Neural progenitor cell (in vitro differentiated cells): ENCODE measurements at regions not wholly inside any gene's neighbourhood (a gene's known extent, or its start where the extent isn't known, plus 50 kb on each side); places are given as distances from the start of the nearest gene placed in this dataset.
A peak's percentile ranks its signal among the peaks of the same experiment; 100 is the strongest.

Source experiments
- DNase-seq: peaks from one replicate; pipeline ENCODE4 v3.0.0-alpha.2; 2016; ENCODE audit warnings: low spot score
- H2AFZ ChIP-seq: fragments of 200-600 bp; sonication (generic); replicated peaks from 2 replicates; pipeline ENCODE4 v1.6.1; 2016; ENCODE audit warnings: antibody characterized with exemption
- H3F3A ChIP-seq: fragments of 200-600 bp; sonication (generic); 2 replicates; pipeline ENCODE4 v1.6.1; 2016; ENCODE audit warnings: antibody characterized with exemption, low read depth
- H3K27ac ChIP-seq: fragments of 200-600 bp; sonication (generic); 2 replicates; pipeline ENCODE4 v1.5.1; 2016; ENCODE audit warnings: mild to moderate bottlenecking
- H3K27me3 ChIP-seq: fragments of 200-600 bp; sonication (generic); 2 replicates; pipeline ENCODE4 v1.6.1; 2016; ENCODE audit warnings: mild to moderate bottlenecking, moderate library complexity
- H3K36me3 ChIP-seq: fragments of 200-600 bp; sonication (generic); 2 replicates; pipeline ENCODE4 v1.5.1; 2016
- H3K4me1 ChIP-seq: fragments of 200-600 bp; sonication (generic); 2 replicates; pipeline ENCODE4 v1.6.1; 2016; ENCODE audit warnings: mixed run types
- H3K4me2 ChIP-seq: fragments of 200-600 bp; sonication (generic); 2 replicates; pipeline ENCODE4 v1.6.1; 2016
- H3K4me3 ChIP-seq: fragments of 200-600 bp; sonication (generic); 2 replicates; pipeline ENCODE4 v1.5.1; 2016
- H3K79me2 ChIP-seq: fragments of 200-600 bp; sonication (generic); 2 replicates; pipeline ENCODE4 v1.6.1; 2016; ENCODE audit warnings: low read depth
- H3K9ac ChIP-seq: fragments of 200-600 bp; sonication (generic); 2 replicates; pipeline ENCODE4 v1.6.1; 2016
- H3K9me3 ChIP-seq: fragments of 200-600 bp; sonication (generic); 2 replicates; pipeline ENCODE4 v1.5.1; 2016; ENCODE audit warnings: low read depth
- H4K20me1 ChIP-seq: fragments of 200-600 bp; sonication (generic); 2 replicates; pipeline ENCODE4 v1.6.1; 2016; ENCODE audit warnings: low read depth
- H3K27ac Mint-ChIP-seq: 3 replicates; pipeline ENCODE4 v1.8.0; 2021; ENCODE audit warnings: mixed read lengths
- H3K27me3 Mint-ChIP-seq: 2 replicates; pipeline ENCODE4 v1.8.0; 2022; ENCODE audit warnings: low read depth, mild to moderate bottlenecking, inconsistent platforms, moderate library complexity, mixed read lengths; ENCODE audit not compliant: insufficient read depth
- H3K36me3 Mint-ChIP-seq: 3 replicates; pipeline ENCODE4 v1.8.0; 2021; ENCODE audit warnings: mixed read lengths
- H3K4me1 Mint-ChIP-seq: 3 replicates; pipeline ENCODE4 v1.8.0; 2021; ENCODE audit warnings: mixed read lengths
- H3K4me3 Mint-ChIP-seq: 3 replicates; pipeline ENCODE4 v1.8.0; 2021; ENCODE audit warnings: mild to moderate bottlenecking, moderate library complexity, mixed read lengths
- H3K9me3 Mint-ChIP-seq: 3 replicates; pipeline ENCODE4 v1.8.0; 2020; ENCODE audit warnings: mixed read lengths
- CTCF ChIP-seq: fragments of 200-600 bp; sonication (generic); IDR thresholded peaks from 2 replicates; pipeline ENCODE4 v1.5.1; 2017; ENCODE audit warnings: antibody characterized with exemption, mild to moderate bottlenecking
- EZH2 ChIP-seq: fragments of 200-600 bp; sonication (generic); IDR thresholded peaks from 2 replicates; pipeline ENCODE4 v1.6.1; 2017; ENCODE audit warnings: antibody characterized with exemption, mild to moderate bottlenecking, moderate library complexity
- EZH2phosphoT487 ChIP-seq: fragments of 200-600 bp; sonication (generic); IDR thresholded peaks from 2 replicates; pipeline ENCODE4 v1.6.1; 2017; ENCODE audit warnings: antibody characterized with exemption

DNA sequence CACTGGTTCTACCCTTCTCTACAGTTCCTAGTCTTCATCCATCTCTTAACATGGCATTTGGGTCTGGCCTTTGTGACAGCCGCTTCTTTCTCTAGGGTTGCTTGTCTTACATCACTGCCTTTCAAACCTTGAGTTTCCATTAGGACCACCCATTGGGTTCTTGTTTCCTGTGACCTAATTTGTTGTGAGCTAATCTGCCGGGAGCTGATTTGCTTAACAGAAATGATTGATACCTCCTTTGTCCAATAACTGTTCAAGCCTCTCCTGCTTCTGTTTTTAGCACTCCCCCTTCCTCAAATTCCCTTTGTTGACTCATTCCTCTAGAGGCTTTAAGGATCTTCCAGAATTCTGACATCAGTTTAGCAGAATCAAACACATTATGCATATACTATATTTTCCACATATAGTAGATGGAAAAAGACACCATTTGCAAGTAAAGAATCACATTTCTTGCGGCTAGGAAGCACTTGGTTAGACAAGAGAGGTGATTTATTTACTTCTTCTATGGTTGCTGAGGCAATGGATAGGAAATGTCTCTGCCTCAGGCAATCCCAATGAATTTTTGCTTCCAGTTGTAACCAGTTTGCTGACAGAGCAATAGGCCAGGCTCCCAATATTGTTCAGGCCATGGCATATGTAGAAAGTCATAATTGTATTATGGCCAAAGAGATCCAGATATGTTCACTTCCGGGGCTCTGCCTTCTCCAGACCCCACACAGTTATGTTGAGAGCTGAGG, 130.7 kb downstream of the SNX19 start:
- peak; percentile 66 for DNase-seq
- H3K9me3 Mint-ChIP-seq: peaks cover 17% of the 10 kb centered on the region
- no peak overlapping the region for H3K4me3 Mint-ChIP-seq
- H3K27ac ChIP-seq: no peak overlapping the region
- H3K9me3 ChIP-seq: no peaks in the 10 kb centered on the region
- H3K4me3 ChIP-seq: no peak overlapping the region
- H3K4me1 Mint-ChIP-seq: peaks cover 46% of the 10 kb centered on the region
- no peak overlapping the region for H3K9ac ChIP-seq
- H3K36me3 Mint-ChIP-seq: peaks cover 1% of the 10 kb centered on the region
- no peaks in the 10 kb centered on the region for H3K79me2 ChIP-seq
- H3K4me2 ChIP-seq: no peak overlapping the region
- no peaks in the 10 kb centered on the region for H4K20me1 ChIP-seq
- H3K36me3 ChIP-seq: no peaks in the 10 kb centered on the region
- peaks cover 16% of the 10 kb centered on the region for H3K27me3 Mint-ChIP-seq
- peak overlapping the region; percentile 8 for H3K27ac Mint-ChIP-seq
- TF ChIP-seq EZH2 (no peak), EZH2phosphoT487 (no peak)
- H3K27me3 ChIP-seq: no peaks in the 10 kb centered on the region
- H2AFZ ChIP-seq: no peak overlapping the region
- peaks cover 19% of the 10 kb centered on the region for H3K4me1 ChIP-seq
- H3F3A ChIP-seq: peaks cover 8% of the 10 kb centered on the region

GRCh38 chr11:130786586-130786985, 129.7 kb downstream of the SNX19 start:
- Mint-ChIP-seq H3K4me3 (no peak overlapping the region), H3K9me3 (peaks cover 27% of the 10 kb centered on the region), H3K36me3 (peaks cover 10% of the 10 kb centered on the region), H3K27me3 (peaks cover 16% of the 10 kb centered on the region), H3K27ac (no peak overlapping the region), H3K4me1 (peaks cover 37% of the 10 kb centered on the region)
- no peak overlapping the region for H2AFZ ChIP-seq
- no peaks in the 10 kb centered on the region for H3K79me2 ChIP-seq
- no peaks in the 10 kb centered on the region for H3K27me3 ChIP-seq
- peaks cover 19% of the 10 kb centered on the region for H3K4me1 ChIP-seq
- H3K9me3 ChIP-seq: no peaks in the 10 kb centered on the region
- no peak overlapping the region for H3K9ac ChIP-seq
- no peak for DNase-seq
- no peak overlapping the region for H3K4me3 ChIP-seq
- TF ChIP-seq EZH2 (no peak), EZH2phosphoT487 (no peak), CTCF (no peak)
- H3K4me2 ChIP-seq: no peak overlapping the region
- H3K36me3 ChIP-seq: no peaks in the 10 kb centered on the region
- peaks cover 8% of the 10 kb centered on the region for H3F3A ChIP-seq
- no peaks in the 10 kb centered on the region for H4K20me1 ChIP-seq
- H3K27ac ChIP-seq: no peak overlapping the region

DNA sequence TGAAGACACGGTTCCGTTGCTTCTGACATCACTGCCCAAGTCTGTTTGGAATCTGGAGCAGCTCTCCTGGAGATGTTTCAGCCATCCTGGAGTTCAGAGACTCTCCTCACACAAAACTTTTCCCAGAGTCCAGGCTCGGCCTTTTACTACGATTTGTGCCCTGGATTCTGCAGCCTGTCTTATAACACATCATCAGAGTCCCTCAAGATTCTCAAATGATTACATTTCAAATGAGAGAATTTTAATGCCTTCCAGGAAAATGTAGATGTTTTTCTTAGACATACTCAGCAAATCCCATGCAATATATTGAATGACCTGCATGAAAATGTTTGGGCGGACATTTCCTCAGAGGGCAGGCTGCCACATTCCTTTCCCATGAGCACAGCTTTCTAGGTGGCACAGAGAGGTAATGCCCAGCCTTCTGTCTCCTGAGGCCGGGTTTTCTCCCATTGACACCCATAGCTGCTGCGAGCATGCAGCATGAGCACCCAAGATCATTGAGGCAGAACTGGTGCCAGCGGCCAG, 129.1 kb downstream of the SNX19 start:
- H3K4me1 Mint-ChIP-seq: peaks cover 32% of the 10 kb centered on the region
- H3K27me3 Mint-ChIP-seq: peaks cover 16% of the 10 kb centered on the region
- no peak overlapping the region for H3K27ac Mint-ChIP-seq
- H3K36me3 Mint-ChIP-seq: peaks cover 10% of the 10 kb centered on the region
- no peak for DNase-seq
- Histone ChIP-seq H3K9me3 (no peaks in the 10 kb centered on the region), H2AFZ (no peak overlapping the region), H3F3A (peaks cover 8% of the 10 kb centered on the region), H3K4me3 (no peak overlapping the region), H3K27ac (no peak overlapping the region), H3K36me3 (no peaks in the 10 kb centered on the region), H3K9ac (no peak overlapping the region), H3K27me3 (no peaks in the 10 kb centered on the region), H4K20me1 (no peaks in the 10 kb centered on the region), H3K79me2 (no peaks in the 10 kb centered on the region), H3K4me2 (no peak overlapping the region), H3K4me1 (peaks cover 15% of the 10 kb centered on the region)
- H3K9me3 Mint-ChIP-seq: peaks cover 30% of the 10 kb centered on the region
- no peak for TF ChIP-seq EZH2phosphoT487
- TF ChIP-seq CTCF: no peak
- TF ChIP-seq EZH2: no peak
- H3K4me3 Mint-ChIP-seq: no peak overlapping the region

- no peak overlapping the region for H2AFZ ChIP-seq
- Mint-ChIP-seq H3K27me3 (peaks cover 16% of the 10 kb centered on the region), H3K4me3 (no peak overlapping the region), H3K27ac (no peak overlapping the region), H3K36me3 (peaks cover 10% of the 10 kb centered on the region), H3K9me3 (peaks cover 36% of the 10 kb centered on the region), H3K4me1 (peaks cover 23% of the 10 kb centered on the region)
- peaks cover 3% of the 10 kb centered on the region for H3F3A ChIP-seq
- no peaks in the 10 kb centered on the region for H4K20me1 ChIP-seq
- H3K36me3 ChIP-seq: no peaks in the 10 kb centered on the region
- no peaks in the 10 kb centered on the region for H3K9me3 ChIP-seq
- no peak overlapping the region for H3K4me3 ChIP-seq
- no peak overlapping the region for H3K4me2 ChIP-seq
- no peaks in the 10 kb centered on the region for H3K79me2 ChIP-seq
- peaks cover 6% of the 10 kb centered on the region for H3K4me1 ChIP-seq
- no peaks in the 10 kb centered on the region for H3K27me3 ChIP-seq
- DNase-seq: no peak
- no peak overlapping the region for H3K9ac ChIP-seq
- TF ChIP-seq EZH2phosphoT487 (no peak), CTCF (no peak), EZH2 (no peak)
- H3K27ac ChIP-seq: no peak overlapping the region
These were observed 128.2 kb downstream of the SNX19 start for GRCh38 chr11:130787973-130788570.
